ENCODE measurements at regions not wholly inside any gene's neighbourhood (a gene's known extent, or its start where the extent isn't known, plus 50 kb on each side); places are given as distances from the start of the nearest gene placed in this dataset.

DNA sequence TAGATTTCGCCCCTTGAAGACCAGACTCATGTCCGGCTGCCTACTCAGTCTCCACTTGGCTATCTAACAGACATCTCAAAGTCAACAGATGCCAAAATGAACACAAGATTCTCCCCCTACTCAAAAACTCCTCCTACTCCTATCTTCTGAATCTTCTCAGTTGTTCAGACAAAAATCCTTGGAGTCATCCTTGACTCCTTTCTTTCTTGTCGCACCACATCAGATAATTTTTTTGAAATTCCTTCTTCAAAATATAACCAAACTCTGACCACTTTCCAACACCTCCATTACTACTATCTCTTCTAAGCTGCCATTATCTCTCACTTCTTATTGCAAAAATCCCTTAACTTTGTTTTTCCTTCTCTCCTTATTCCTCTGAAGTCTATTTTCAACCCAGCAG, 141.9 kb upstream of the SLC7A14 start:
- Mint-ChIP-seq H3K4me3 (no peak overlapping the region), H3K36me3 (ENCODE audit: low read depth) (no peaks in the 10 kb centered on the region), H3K27ac (no peak overlapping the region), H3K4me1 (ENCODE audit: low read depth) (peaks cover 51% of the 10 kb centered on the region), H3K9me3 (no peaks in the 10 kb centered on the region), H3K27me3 (ENCODE audit: insufficient read depth) (no peaks in the 10 kb centered on the region; the same call in 1 of the 2 replicates)
- TF ChIP-seq, protein P1, sequence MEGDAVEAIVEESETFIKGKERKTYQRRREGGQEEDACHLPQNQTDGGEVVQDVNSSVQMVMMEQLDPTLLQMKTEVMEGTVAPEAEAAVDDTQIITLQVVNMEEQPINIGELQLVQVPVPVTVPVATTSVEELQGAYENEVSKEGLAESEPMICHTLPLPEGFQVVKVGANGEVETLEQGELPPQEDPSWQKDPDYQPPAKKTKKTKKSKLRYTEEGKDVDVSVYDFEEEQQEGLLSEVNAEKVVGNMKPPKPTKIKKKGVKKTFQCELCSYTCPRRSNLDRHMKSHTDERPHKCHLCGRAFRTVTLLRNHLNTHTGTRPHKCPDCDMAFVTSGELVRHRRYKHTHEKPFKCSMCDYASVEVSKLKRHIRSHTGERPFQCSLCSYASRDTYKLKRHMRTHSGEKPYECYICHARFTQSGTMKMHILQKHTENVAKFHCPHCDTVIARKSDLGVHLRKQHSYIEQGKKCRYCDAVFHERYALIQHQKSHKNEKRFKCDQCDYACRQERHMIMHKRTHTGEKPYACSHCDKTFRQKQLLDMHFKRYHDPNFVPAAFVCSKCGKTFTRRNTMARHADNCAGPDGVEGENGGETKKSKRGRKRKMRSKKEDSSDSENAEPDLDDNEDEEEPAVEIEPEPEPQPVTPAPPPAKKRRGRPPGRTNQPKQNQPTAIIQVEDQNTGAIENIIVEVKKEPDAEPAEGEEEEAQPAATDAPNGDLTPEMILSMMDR (IDR thresholded peaks at IDR 0.05) = no peak
- DNase-seq = no peak

DNA sequence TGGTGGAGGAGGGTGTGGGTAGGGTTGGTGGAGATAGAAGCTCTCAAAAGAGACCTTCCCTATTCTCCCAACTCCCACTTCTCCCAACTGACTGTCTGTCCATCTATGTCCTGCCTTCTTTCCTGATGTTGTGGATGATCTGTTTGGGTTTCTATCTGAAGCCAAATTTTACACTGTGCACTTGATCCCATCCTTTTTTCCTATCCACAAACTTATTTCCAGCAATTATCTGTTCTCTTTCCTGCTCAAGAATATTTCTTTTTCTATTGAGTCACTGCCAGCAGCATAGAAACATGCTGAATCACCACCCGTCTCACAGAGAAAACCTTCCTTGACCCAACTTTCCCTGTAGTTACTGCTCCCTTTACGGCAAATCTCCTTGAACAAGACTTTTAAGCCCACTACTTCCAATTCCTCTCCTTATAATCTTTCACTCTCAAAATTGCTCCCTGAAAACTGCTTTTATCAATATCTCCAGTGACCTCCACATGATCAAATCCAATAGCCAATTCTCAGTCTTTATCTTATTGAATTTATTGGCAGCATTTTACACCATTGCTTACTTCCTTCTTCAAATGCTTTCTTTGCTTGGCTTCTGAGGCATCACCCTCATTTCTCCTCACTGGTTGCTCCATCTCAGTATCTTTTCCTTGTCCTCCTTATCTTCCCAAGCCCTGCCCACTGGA, 141.2 kb upstream of the SLC7A14 start:
- peaks cover 45% of the 10 kb centered on the region for H3K4me1 Mint-ChIP-seq (ENCODE audit: low read depth)
- no peak overlapping the region for H3K4me3 Mint-ChIP-seq
- no peaks in the 10 kb centered on the region; the same call in 1 of the 2 replicates for H3K27me3 Mint-ChIP-seq (ENCODE audit: insufficient read depth)
- no peaks in the 10 kb centered on the region for H3K9me3 Mint-ChIP-seq
- no peaks in the 10 kb centered on the region for H3K36me3 Mint-ChIP-seq (ENCODE audit: low read depth)
- TF ChIP-seq, protein P1 (IDR thresholded peaks at IDR 0.05) = no peak
- DNase-seq = peak; percentile 90
- H3K27ac Mint-ChIP-seq = no peak overlapping the region

DNA sequence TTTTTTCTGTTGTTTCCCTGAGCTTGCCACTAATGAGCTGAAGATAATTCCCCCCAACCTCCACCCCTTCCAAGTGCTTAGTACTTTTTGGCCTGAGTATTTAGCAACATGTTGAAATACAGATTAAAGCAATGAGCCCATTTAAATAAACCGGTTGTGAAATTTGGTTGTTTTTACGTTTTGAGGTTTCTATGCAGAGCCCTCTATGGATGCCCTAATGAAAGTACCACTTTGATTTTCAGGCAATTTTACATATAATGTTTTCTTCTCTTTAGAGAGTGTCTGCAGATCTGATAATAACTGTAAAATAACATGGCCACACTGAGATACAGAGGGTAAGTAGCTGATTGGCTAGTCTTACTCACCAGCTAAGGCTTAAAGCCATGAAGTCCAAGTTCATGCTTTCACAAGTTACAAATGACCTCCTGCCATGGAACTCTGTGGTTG, 139.4 kb upstream of the SLC7A14 start:
- DNase-seq = peak; percentile 19
- TF ChIP-seq, protein P1 (IDR thresholded peaks at IDR 0.05) = peak; percentile 25; the same call in 1 of the 2 replicates
- H3K4me3 Mint-ChIP-seq = peak overlapping the region; percentile 26; the same call in 1 of the 2 replicates
- H3K9me3 Mint-ChIP-seq = no peaks in the 10 kb centered on the region
- H3K27me3 Mint-ChIP-seq (ENCODE audit: insufficient read depth) = peaks cover 2% of the 10 kb centered on the region; the same call in 1 of the 2 replicates
- no peak overlapping the region; the same call in 1 of the 2 replicates for H3K27ac Mint-ChIP-seq
- peaks cover 47% of the 10 kb centered on the region for H3K4me1 Mint-ChIP-seq (ENCODE audit: low read depth)
- no peaks in the 10 kb centered on the region for H3K36me3 Mint-ChIP-seq (ENCODE audit: low read depth)

DNA sequence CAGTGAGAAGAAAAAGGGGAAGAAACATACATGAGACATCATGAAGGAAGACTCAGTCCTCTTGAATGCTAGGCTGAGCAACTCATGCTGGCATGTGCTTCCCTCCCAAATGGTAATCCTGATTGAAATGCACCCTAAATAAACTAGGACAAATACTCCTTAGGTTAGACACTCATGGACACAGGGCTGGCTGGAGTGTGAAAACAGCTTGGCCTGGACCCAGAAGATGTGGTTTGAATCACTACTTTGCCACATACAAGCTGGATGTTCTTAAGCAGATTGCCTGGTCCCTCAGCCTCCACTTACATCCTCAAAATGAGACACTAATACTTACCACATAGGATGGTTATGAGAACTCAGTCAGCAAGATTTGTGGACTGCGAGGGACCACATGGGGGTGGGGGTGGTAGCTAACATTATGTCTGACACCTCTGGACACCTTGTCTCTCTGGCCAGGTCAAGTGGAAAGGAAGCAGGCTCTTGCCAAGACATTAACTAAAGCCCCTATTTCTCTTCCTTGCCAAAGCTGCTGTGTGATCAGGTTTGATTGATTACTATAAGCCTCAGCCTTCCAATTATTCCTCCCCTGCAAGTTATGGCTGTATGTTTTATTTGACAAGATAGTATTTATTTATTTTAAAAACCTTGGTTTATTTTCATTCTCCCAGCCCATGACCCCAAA, 138.9 kb upstream of the SLC7A14 start:
- H3K4me1 Mint-ChIP-seq (ENCODE audit: low read depth) = peaks cover 47% of the 10 kb centered on the region
- H3K36me3 Mint-ChIP-seq (ENCODE audit: low read depth) = no peaks in the 10 kb centered on the region
- peak; percentile 91 for DNase-seq
- no peak overlapping the region; the same call in 1 of the 2 replicates for H3K27ac Mint-ChIP-seq
- no peaks in the 10 kb centered on the region for H3K9me3 Mint-ChIP-seq
- H3K4me3 Mint-ChIP-seq = peak overlapping the region; percentile 26
- peaks cover 2% of the 10 kb centered on the region; the same call in 1 of the 2 replicates for H3K27me3 Mint-ChIP-seq (ENCODE audit: insufficient read depth)
- TF ChIP-seq, protein P1 (IDR thresholded peaks at IDR 0.05) = no peak

DNA sequence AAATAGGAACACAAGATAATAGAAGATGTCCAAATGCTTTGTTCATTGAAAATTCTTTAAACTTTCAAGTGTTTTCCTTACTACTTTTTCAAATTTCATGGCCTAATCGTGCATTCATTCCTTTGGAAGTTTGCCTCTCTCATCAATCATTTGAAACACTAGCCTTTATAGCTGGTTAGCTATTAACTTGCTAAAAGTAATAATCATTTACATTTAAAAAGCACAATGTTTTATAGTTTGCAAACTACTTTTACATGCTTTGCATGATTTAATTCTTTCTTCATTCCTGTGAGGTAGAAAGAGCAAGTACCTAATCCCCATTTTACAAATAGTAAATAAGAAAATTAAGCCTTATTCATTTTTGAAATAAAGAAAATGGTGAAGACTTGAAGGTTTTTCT, 137.4 kb upstream of the SLC7A14 start:
- Mint-ChIP-seq H3K36me3 (ENCODE audit: low read depth) (peaks cover 13% of the 10 kb centered on the region; the same call in 1 of the 2 replicates), H3K9me3 (no peaks in the 10 kb centered on the region)

More for the DNA sequence above, 137.4 kb upstream of the SLC7A14 start:
- Mint-ChIP-seq H3K27me3 (ENCODE audit: insufficient read depth) (peaks cover 2% of the 10 kb centered on the region; the same call in 1 of the 2 replicates), H3K4me3 (no peak overlapping the region), H3K4me1 (ENCODE audit: low read depth) (peaks cover 59% of the 10 kb centered on the region), H3K27ac (no peak overlapping the region)
- DNase-seq = no peak
- TF ChIP-seq, protein P1 (IDR thresholded peaks at IDR 0.05) = no peak

Measured in HFFc6 (cell line).